Rectal smooth muscle tissue (tissue), 1 donor: ENCODE measurements at regions not wholly inside any gene's neighbourhood (a gene's known extent, or its start where the extent isn't known, plus 50 kb on each side); places are given as distances from the start of the nearest gene placed in this dataset.

Experiments
- H3K27ac ChIP-seq: one replicate; pipeline ENCODE4 v1.7.0; 2013; ENCODE audit warnings: low read depth, low read length, inconsistent platforms
- H3K27me3 ChIP-seq: one replicate; pipeline ENCODE4 v1.7.0; 2013; ENCODE audit warnings: low read length; ENCODE audit not compliant: control insufficient read depth, insufficient read depth
- H3K36me3 ChIP-seq: one replicate; pipeline ENCODE4 v1.7.0; 2013; ENCODE audit warnings: low read length; ENCODE audit not compliant: control insufficient read depth, insufficient read depth
- H3K4me1 ChIP-seq: one replicate; pipeline ENCODE4 v1.7.0; 2013; ENCODE audit warnings: low read length; ENCODE audit not compliant: control insufficient read depth, insufficient read depth
- H3K4me3 ChIP-seq: one replicate; pipeline ENCODE4 v1.7.0; 2013; ENCODE audit warnings: low read length
- H3K9ac ChIP-seq: one replicate; pipeline ENCODE4 v1.7.0; 2013; ENCODE audit warnings: low read length

DNA sequence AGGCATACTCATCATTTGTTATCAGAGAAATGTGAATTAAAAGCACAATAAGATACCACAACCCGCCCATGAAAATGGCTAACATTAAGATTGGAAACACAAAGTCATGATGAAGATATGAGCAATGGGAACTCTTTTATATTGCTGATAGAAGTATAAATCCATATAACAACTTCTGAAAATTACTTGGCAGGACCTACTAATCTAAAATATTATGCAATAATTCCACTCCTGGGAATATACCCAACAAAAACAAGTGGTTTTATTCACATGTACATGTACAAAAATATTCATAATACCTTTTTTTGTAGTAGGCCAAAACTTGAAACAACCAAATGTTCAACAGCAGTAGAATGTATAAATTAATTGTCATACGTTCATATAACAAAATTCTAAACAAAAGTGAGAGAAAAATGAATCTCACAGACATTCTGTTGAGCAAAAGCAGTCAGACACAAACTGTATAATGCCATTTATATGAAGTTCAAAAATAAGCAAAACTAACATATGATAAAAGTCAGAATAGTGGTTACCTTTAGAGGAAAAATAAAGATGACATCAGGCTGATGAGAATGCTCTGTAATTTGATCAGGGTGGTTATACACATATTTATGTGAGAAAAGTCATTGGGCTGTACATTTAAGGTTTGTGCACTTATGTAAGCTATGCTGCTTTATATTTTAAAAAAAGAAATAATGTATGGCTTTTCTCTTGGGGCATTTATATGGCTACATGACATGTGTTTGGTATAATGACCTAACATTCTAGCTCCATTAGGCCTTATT lies 309.2 kb upstream of the KITLG start:
- Histone ChIP-seq H3K4me1 (no peaks in the 10 kb centered on the region), H3K9ac (no peak overlapping the region), H3K27me3 (no peaks in the 10 kb centered on the region), H3K36me3 (no peaks in the 10 kb centered on the region), H3K4me3 (no peak overlapping the region), H3K27ac (no peak overlapping the region)

DNA sequence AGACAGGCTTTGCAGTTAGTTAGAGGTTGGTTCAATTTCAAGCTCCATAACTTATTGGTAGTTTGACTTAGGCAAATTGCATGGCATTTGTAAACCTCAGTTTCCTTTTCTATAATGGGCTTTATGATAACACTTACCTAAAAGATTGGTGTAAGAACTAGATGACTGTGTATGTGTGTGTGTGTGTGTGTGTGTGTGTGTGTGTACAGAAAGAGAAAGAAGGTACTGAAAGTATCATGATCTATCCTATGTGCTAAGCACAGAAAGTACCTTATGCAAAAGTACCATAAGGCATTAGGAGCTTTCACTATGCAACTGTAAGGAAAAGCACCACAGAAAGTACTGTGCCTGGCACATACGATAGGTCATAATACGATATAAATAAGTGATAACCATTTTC lies 304.3 kb upstream of the KITLG start:
- Histone ChIP-seq H3K9ac (no peak overlapping the region), H3K36me3 (no peaks in the 10 kb centered on the region), H3K4me1 (no peaks in the 10 kb centered on the region), H3K4me3 (no peak overlapping the region), H3K27me3 (no peaks in the 10 kb centered on the region), H3K27ac (no peak overlapping the region)

DNA sequence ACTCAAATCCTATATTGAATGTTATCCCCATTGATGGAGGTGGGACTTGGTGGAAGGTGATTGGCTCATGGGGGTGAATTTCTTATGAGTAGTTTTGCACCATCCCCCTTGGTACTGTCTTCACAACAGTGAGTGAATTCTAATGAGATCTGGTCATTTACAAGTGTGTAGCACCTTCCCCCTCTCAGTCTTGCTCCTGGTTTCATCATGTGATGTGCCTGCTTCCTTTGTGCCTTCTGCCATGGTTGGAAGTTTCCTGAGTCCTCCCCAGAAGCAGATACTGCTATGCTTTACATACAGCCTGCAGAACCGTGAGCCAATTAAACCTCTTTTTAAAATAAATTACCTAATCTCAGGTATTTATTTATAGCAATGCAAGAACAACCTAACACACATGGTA lies 302.4 kb upstream of the KITLG start:
- Histone ChIP-seq H3K4me1 (no peaks in the 10 kb centered on the region), H3K9ac (no peak overlapping the region), H3K36me3 (no peaks in the 10 kb centered on the region), H3K27ac (no peak overlapping the region), H3K4me3 (no peak overlapping the region), H3K27me3 (no peaks in the 10 kb centered on the region)

DNA sequence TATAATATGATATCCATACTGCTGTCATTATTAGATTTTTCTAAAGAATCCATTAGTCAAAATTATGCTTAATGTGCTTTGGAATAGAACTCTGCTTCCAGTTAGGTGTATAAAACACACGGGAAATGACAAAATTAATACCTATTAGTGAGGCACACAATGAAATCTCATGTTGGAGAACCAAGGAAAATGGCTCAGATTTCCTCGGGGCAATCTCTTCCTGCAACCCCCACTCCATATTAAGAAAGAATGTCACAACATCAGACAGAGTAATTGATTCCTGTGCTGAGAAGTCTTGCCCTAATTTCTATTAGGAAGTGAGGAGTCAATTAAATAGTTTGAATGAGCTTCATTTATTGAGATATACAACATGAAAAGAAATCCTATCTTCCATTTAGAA lies 299.8 kb upstream of the KITLG start:
- no peak overlapping the region for H3K4me3 ChIP-seq
- no peak overlapping the region for H3K9ac ChIP-seq
- H3K27me3 ChIP-seq = no peaks in the 10 kb centered on the region
- no peaks in the 10 kb centered on the region for H3K4me1 ChIP-seq
- no peaks in the 10 kb centered on the region for H3K36me3 ChIP-seq
- no peak overlapping the region for H3K27ac ChIP-seq

DNA sequence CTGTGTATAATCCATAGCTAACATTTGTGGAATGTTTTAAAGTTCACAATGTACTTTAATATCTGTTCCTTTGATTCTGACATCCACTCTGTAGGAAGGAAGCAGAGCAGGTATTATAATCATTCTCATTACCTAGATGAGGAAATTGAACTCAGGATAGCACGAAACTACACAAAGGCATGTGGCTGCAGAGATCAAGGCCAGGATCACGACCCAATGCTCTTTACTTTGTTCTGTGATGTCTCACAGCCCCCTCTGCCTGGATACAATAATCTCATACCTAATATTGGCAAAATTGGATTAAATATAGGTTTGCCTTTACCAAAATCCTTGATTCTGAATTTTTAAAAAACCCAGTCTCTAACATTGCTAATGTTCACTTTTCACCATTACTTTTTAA lies 298.0 kb upstream of the KITLG start:
- Histone ChIP-seq H3K4me1 (no peaks in the 10 kb centered on the region), H3K4me3 (no peak overlapping the region), H3K27me3 (no peaks in the 10 kb centered on the region), H3K36me3 (no peaks in the 10 kb centered on the region), H3K9ac (no peak overlapping the region), H3K27ac (no peak overlapping the region)

DNA sequence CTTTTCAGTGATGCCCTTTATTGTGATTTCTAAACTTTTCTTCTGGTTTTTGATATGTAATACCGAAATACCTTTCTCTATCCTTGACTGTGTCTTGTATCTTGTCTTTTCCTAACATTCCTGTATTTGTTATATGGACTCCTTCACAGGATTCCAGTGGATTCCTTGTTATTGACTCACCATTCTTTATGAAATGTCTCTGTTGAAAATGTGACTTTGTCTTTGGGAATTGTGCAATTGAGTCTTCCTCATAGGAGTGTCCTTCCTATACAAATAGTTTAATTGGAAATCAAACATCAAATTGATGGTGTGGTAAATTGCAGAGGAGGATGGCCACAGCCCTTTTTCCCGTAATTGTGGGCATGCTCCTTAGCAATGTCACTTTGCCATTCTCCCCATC lies 296.6 kb upstream of the KITLG start:
- no peaks in the 10 kb centered on the region for H3K4me1 ChIP-seq
- H3K27me3 ChIP-seq = no peaks in the 10 kb centered on the region
- no peak overlapping the region for H3K4me3 ChIP-seq

DNA sequence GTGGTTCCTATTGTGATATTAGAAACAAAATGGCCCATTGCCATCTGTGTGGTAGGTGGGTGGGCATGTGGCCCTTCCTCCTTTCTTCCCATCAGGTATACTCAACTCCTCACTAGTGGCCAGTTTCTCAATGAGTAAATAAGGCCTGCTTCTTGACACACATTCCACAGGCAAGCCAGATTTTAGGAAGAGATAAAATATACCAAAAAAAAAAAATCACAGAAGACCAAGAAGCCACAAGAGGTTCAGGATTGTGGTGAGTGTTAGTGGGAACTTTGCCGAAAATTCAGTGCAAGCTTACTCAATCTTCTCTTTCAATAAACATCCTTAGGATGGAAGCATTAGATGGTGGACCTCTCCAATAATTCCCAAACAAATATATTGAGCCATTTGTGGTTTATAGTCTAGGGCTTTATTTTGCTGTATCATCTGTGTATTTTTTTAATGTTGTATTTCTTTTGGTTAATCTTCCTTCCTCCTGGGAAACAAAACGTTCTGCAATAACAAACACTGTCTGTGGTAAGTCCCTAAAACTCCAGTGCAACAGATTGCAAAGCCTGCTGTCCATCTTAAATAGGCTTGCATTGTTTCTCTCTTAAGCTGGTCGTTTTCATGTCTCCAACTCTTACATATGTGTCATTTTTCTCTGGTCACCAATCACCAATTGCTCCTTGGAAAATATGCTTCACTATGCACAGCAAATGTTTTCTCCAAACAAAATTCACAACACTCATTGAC lies 289.9 kb upstream of the KITLG start:
- Histone ChIP-seq H3K36me3 (no peaks in the 10 kb centered on the region), H3K27ac (no peak overlapping the region), H3K4me1 (peaks cover 4% of the 10 kb centered on the region), H3K9ac (no peak overlapping the region), H3K27me3 (no peaks in the 10 kb centered on the region), H3K4me3 (no peak overlapping the region)

More for the DNA sequence above, 296.6 kb upstream of the KITLG start:
- Histone ChIP-seq H3K36me3 (no peaks in the 10 kb centered on the region), H3K9ac (no peak overlapping the region), H3K27ac (no peak overlapping the region)

DNA sequence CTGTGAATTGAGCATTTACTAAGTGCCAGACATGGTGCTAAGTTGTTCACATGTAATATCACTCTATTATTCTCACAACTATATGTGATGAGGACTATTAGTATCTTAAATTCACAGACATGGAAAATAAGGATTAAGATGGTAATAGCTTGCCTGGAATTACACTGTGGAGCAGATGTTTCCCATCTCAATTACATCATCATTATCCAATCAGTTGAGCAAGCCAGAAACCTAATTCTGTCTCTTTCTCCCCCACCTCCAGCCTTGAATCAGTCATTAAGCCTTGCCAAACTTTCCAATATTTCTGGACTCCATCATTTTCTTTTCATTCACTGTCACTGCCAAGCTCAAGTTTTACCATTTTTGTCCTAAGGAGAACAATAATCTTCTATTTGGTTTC lies 287.8 kb upstream of the KITLG start:
- Histone ChIP-seq H3K4me1 (peaks cover 4% of the 10 kb centered on the region), H3K9ac (no peak overlapping the region), H3K27me3 (no peaks in the 10 kb centered on the region), H3K27ac (no peak overlapping the region), H3K36me3 (no peaks in the 10 kb centered on the region), H3K4me3 (no peak overlapping the region)

DNA sequence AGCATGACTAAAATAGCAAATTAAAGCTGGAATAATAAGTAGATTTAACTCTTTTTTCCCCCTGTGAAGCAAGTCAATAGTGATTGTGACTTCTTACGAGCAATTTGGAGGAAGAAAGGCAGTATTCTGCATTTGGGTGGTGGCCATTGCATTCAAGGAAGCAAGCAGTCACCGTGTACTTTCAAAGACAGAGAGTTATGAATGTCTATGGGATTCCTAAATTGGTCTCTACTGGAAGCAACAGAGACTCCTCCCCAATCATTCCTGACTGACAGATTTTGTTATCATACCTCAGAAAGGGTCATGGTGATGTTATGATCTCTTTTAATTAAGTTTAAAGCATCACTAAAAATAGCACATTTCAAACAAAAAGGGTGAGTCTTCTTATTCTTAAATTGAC lies 287.2 kb upstream of the KITLG start:
- peaks cover 4% of the 10 kb centered on the region for H3K4me1 ChIP-seq
- no peaks in the 10 kb centered on the region for H3K27me3 ChIP-seq
- H3K27ac ChIP-seq = no peak overlapping the region
- H3K4me3 ChIP-seq = no peak overlapping the region
- H3K36me3 ChIP-seq = no peaks in the 10 kb centered on the region
- no peak overlapping the region for H3K9ac ChIP-seq

DNA sequence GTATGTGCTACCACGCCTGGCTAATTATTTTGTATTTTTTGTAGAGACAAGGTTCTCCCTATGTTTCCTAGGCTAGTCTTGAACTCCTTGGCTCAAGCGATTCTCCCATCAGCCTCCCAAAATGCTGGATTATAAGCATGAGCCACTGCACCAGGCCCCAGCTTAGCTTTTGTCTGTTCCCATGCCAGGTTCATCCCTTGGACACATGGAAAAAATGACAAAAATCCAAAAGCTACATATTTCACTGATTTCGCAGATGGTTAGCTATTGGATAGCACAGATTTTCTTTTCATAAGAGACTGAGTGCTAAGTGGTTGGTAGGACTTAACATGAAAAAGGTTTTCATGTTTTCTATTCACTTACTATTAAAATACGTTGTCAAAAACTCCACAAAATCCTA lies 286.6 kb upstream of the KITLG start:
- H3K4me1 ChIP-seq = peaks cover 4% of the 10 kb centered on the region
- no peak overlapping the region for H3K9ac ChIP-seq
- H3K27me3 ChIP-seq = no peaks in the 10 kb centered on the region
- H3K36me3 ChIP-seq = no peaks in the 10 kb centered on the region
- no peak overlapping the region for H3K27ac ChIP-seq
- no peak overlapping the region for H3K4me3 ChIP-seq

DNA sequence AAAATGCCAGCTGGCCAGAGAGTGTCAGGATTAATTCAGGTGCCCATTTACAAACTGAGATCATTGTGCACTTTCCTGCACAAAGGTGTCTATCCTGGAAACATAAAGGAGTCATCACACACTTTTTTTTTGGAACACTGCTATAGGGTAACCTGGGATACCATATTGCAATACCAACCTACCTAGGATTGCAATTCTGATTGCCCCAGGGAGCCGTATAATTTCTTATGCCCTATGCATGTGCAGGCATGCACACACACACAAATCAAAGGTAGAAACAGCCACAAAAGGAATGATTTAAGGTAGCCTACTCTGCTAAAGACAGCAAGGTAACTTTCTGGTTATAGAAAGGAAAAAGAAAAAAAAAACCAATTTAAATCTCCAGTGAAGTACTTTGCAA lies 285.3 kb upstream of the KITLG start:
- no peak overlapping the region for H3K4me3 ChIP-seq
- no peaks in the 10 kb centered on the region for H3K27me3 ChIP-seq
- H3K9ac ChIP-seq = no peak overlapping the region

DNA sequence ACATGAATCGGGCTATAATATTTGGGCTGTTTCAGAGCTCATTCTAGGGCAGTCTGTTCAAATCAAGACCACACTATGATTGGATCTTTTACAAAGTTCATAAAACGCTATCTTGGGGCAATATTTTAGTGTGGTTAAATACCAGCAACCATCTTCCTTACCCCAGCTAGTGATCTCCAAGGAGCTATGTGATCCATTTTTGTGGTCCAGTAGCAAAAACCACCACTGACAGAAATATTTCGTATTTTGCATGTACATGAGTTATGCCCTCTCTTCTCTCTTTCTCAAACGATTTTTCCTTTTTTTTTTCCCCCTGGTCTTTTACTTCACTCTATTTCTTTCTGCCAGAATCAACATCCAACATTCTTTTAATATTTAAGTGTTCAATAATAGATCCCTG lies 280.6 kb upstream of the KITLG start:
- Histone ChIP-seq H3K4me3 (no peak overlapping the region), H3K36me3 (no peaks in the 10 kb centered on the region), H3K27me3 (no peaks in the 10 kb centered on the region), H3K27ac (no peak overlapping the region), H3K4me1 (no peaks in the 10 kb centered on the region), H3K9ac (no peak overlapping the region)

More for the DNA sequence above, 285.3 kb upstream of the KITLG start:
- H3K4me1 ChIP-seq = peaks cover 4% of the 10 kb centered on the region
- H3K36me3 ChIP-seq = no peaks in the 10 kb centered on the region
- H3K27ac ChIP-seq = no peak overlapping the region

DNA sequence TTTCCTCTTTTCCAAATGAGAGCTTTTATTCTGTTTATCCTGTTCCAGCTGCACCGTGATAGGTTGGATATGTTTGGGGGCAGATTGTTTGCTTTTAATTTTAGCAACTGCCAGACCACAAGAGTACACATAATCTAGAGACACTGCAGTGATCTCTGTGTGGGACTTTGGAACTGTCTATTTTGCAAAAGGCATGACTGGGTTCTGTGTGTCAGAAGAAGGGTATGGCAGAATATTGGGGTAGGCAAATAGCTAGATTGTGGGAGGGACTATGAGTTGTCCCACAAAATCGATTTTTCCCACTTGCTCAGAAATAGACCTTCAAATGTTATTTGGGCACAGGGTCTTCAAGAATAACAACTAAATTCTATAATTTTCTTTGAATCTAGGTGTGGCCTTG lies 275.9 kb upstream of the KITLG start:
- Histone ChIP-seq H3K27ac (no peak overlapping the region), H3K4me3 (no peak overlapping the region), H3K4me1 (peaks cover 3% of the 10 kb centered on the region), H3K27me3 (no peaks in the 10 kb centered on the region), H3K9ac (no peak overlapping the region), H3K36me3 (no peaks in the 10 kb centered on the region)
